T-helper 2 cell treated with Interferon-gamma antibody and Interleukin-4, amounts not matched to agents 100 ng/mL and 5 ng/mL, for 36 hours (primary cell): ENCODE measurements at regions not wholly inside any gene's neighbourhood (a gene's known extent, or its start where the extent isn't known, plus 50 kb on each side); places are given as distances from the start of the nearest gene placed in this dataset.

ENCODE experiments used
- intact Hi-C: fragments of 100-400 bp; cut with micrococcal nuclease; formaldehyde crosslinking; loops from one replicate; pipeline ENCODE4 v1.15.1; 2023

GRCh38 chr5:125043781-125044391 lies 297.4 kb upstream of the ZNF608 start:
- intact Hi-C loops: no loop called here

- intact Hi-C loops: no loop called here
Measured at GRCh38 chr5:125044491-125045282, 298.2 kb upstream of the ZNF608 start.

- intact Hi-C loops: no loop called here
Measured at GRCh38 chr5:125045646-125046045, 299.2 kb upstream of the ZNF608 start.

- intact Hi-C loops: no loop called here
Measured at GRCh38 chr5:125046838-125047237, 300.4 kb upstream of the ZNF608 start.

GRCh38 chr5:125047871-125048270 lies 301.4 kb upstream of the ZNF608 start:
- intact Hi-C loops: no loop called here

GRCh38 chr5:125049721-125050702 lies 303.6 kb upstream of the ZNF608 start:
- intact Hi-C loops: no loop called here

GRCh38 chr5:125050926-125051325 lies 304.5 kb upstream of the ZNF608 start:
- intact Hi-C loops: no loop called here

- intact Hi-C loops: no loop called here
Measured at GRCh38 chr5:125052584-125052983, 306.1 kb upstream of the ZNF608 start.

- intact Hi-C loops: no loop called here
Measured at GRCh38 chr5:125053179-125053578, 306.7 kb upstream of the ZNF608 start.

- intact Hi-C loops: no loop called here
Measured at GRCh38 chr5:125054146-125054545, 307.7 kb upstream of the ZNF608 start.

GRCh38 chr5:125056671-125057485 lies 310.4 kb upstream of the ZNF608 start:
- intact Hi-C loops: no loop called here

- intact Hi-C loops: no loop called here
Measured at GRCh38 chr5:125057912-125058826, 311.7 kb upstream of the ZNF608 start.

- intact Hi-C loops: no loop called here
Measured at GRCh38 chr5:125059255-125060002, 313.0 kb upstream of the ZNF608 start.

GRCh38 chr5:125061726-125062125 lies 315.3 kb upstream of the ZNF608 start:
- intact Hi-C loops: no loop called here

- intact Hi-C loops: no loop called here
Measured at GRCh38 chr5:125064621-125065438, 318.4 kb upstream of the ZNF608 start.

- intact Hi-C loops: no loop called here
Measured at GRCh38 chr5:125065741-125066140, 319.3 kb upstream of the ZNF608 start.

- intact Hi-C loops: no loop called here
Measured at GRCh38 chr5:125070961-125071360, 324.5 kb upstream of the ZNF608 start.

- intact Hi-C loops: no loop called here
Measured at GRCh38 chr5:125073090-125073489, 326.7 kb upstream of the ZNF608 start.
